B cell (primary cell): ENCODE measurements at regions not wholly inside any gene's neighbourhood (a gene's known extent, or its start where the extent isn't known, plus 50 kb on each side); places are given as distances from the start of the nearest gene placed in this dataset.
"Not testable (repeated sequence)": the region's sequence is repeated elsewhere in the genome, so short reads cannot be mapped to it uniquely, and the experiment has no call there.

ENCODE experiments used
- ATAC-seq: fragments of 200-7000 bp; cut with Tn5 transposase; one replicate; pipeline ENCODE4 v1.10.0; 2021; ENCODE audit warnings: low read depth, mild to moderate bottlenecking, moderate number of reproducible peaks, moderate library complexity
- CTCF ChIA-PET: fragments of 350-600 bp; sonication (Branson Sonifier 250); formaldehyde crosslinking; loops from one replicate; lab custom pipeline; 2021; ENCODE audit warnings: antibody characterized with exemption, inconsistent platforms; lab: Charles Lee
- POLR2A ChIA-PET: fragments of 350-600 bp; sonication (Branson Sonifier 250); formaldehyde crosslinking; loops from one replicate; lab custom pipeline; 2021; ENCODE audit warnings: antibody characterized with exemption; lab: Charles Lee
- DNase-seq: peaks from one replicate; pipeline ENCODE4 v3.0.0; 2013
- H2AFZ ChIP-seq: 2 replicates; pipeline ENCODE4 v1.6.1; 2012; ENCODE audit warnings: mild to moderate bottlenecking, low read depth, low read length; ENCODE audit not compliant: insufficient read depth, poor library complexity, severe bottlenecking
- H3K27ac ChIP-seq, 2 donors: 1 replicate in 1 of 2; 2 replicates in 1 of 2; pipeline ENCODE4 v1.5.1; 2012 to 2013; ENCODE audit warnings: low read length in 2 of 2, mild to moderate bottlenecking in 2 of 2, moderate library complexity in 1 of 2
- H3K27me3 ChIP-seq, 4 experiments: fragments of 200-600 bp in 1 of 4; sonication (generic) in 1 of 4; replicated peaks in 1 of 4; 1 replicate in 2 of 4; 2 replicates in 2 of 4; pipeline versions ENCODE4 v1.6.1 to v1.7.0; 2013 to 2016; ENCODE audit warnings: low read length in 3 of 4, mild to moderate bottlenecking in 2 of 4, mixed read lengths in 1 of 4, moderate library complexity in 1 of 4; ENCODE audit not compliant: insufficient read depth in 4 of 4, control insufficient read depth in 3 of 4; ENCODE audit errors: control extremely low read depth in 1 of 4
- H3K36me3 ChIP-seq, 2 experiments: replicated peaks in 1 of 2; 1 replicate in 1 of 2; 2 replicates in 1 of 2; pipeline versions ENCODE4 v1.6.1 to v1.7.1; 2013; ENCODE audit warnings: low read length in 1 of 2; ENCODE audit not compliant: insufficient read depth in 2 of 2, control insufficient read depth in 1 of 2; ENCODE audit errors: control extremely low read depth in 1 of 2, extremely low read depth in 1 of 2
- H3K4me1 ChIP-seq, 2 donors: fragments of 200-600 bp in 1 of 2; sonication (generic) in 1 of 2; 1 replicate in 1 of 2; 2 replicates in 1 of 2; pipeline versions ENCODE4 v1.5.1 to v1.6.1; 2013 to 2017; ENCODE audit warnings: low read length in 2 of 2; ENCODE audit not compliant: control insufficient read depth in 2 of 2, insufficient read depth in 2 of 2
- H3K4me2 ChIP-seq: replicated peaks from 2 replicates; pipeline ENCODE3; 2012; ENCODE audit warnings: mild to moderate bottlenecking, low read depth, low read length; ENCODE audit not compliant: poor library complexity, severe bottlenecking
- H3K4me3 ChIP-seq, 5 experiments: fragments of 200-600 bp in 1 of 5; sonication (generic) in 1 of 5; 1 replicate in 3 of 5; 2 replicates in 2 of 5; pipeline versions ENCODE4 v1.5.1 to v1.7.0; 2011 to 2016; ENCODE audit warnings: low read length in 4 of 5, mild to moderate bottlenecking in 4 of 5, low read depth in 2 of 5, control low read depth in 1 of 5, moderate library complexity in 1 of 5; ENCODE audit not compliant: insufficient read depth in 1 of 5; ENCODE audit errors: control extremely low read depth in 1 of 5, extremely low read depth in 1 of 5
- H3K79me2 ChIP-seq: fragments of 200-600 bp; sonication (generic); one replicate; pipeline ENCODE4 v1.6.0; 2016; ENCODE audit warnings: low read length; ENCODE audit not compliant: control insufficient read depth, insufficient read depth
- H3K9ac ChIP-seq: fragments of 200-600 bp; sonication (generic); 2 replicates; pipeline ENCODE4 v1.6.1; 2017; ENCODE audit warnings: mild to moderate bottlenecking, low read length, moderate library complexity
- H3K9me3 ChIP-seq, 3 donors: one replicate each; pipeline versions ENCODE4 v1.6.1 to v1.7.1; 2013; ENCODE audit warnings: low read length in 2 of 3; ENCODE audit not compliant: control insufficient read depth in 2 of 3, insufficient read depth in 1 of 3; ENCODE audit errors: control extremely low read depth in 1 of 3
- H4K20me1 ChIP-seq: 2 replicates; pipeline ENCODE4 v1.6.0; 2012; ENCODE audit warnings: mild to moderate bottlenecking, low read length; ENCODE audit not compliant: insufficient read depth, control insufficient read depth, poor library complexity, severe bottlenecking
- H3K27ac Mint-ChIP-seq: one replicate; pipeline ENCODE4 v1.8.0; 2021; ENCODE audit warnings: mixed read lengths
- H3K27me3 Mint-ChIP-seq: one replicate; pipeline ENCODE4 v1.8.0; 2021; ENCODE audit warnings: mixed read lengths
- H3K4me1 Mint-ChIP-seq: one replicate; pipeline ENCODE4 v1.8.0; 2021; ENCODE audit warnings: mixed read lengths
- H3K4me3 Mint-ChIP-seq: one replicate; pipeline ENCODE4 v1.8.0; 2021; ENCODE audit warnings: mixed read lengths
- H3K9me3 Mint-ChIP-seq: one replicate; pipeline ENCODE4 v1.8.0; 2022; ENCODE audit warnings: mixed read lengths; ENCODE audit not compliant: insufficient read depth
- EZH2 ChIP-seq: IDR thresholded peaks from 2 replicates; pipeline ENCODE4 v1.6.1; 2012; ENCODE audit warnings: borderline replicate concordance, low read depth, mild to moderate bottlenecking, moderate library complexity, low read length; ENCODE audit not compliant: insufficient read depth, poor library complexity, severe bottlenecking
- WGBS: methylation state at CpG from one replicate; pipeline ENCODE4 v1.1.5; 2013; ENCODE audit warnings: missing lambda C conversion rate; ENCODE audit not compliant: insufficient coverage; 5-methylcytosine and 5-hydroxymethylcytosine counted together
- intact Hi-C: fragments of 100-400 bp; cut with micrococcal nuclease; formaldehyde crosslinking; loops from one replicate; pipeline ENCODE4 v1.10.0; 2022
- TF ChIP-seq, protein P1 (sequence below): fragments of 200-600 bp; IDR thresholded peaks from one replicate; pipeline ENCODE4 v1.8.0; 2022; ENCODE audit warnings: antibody characterized with exemption, mild to moderate bottlenecking

DNA sequence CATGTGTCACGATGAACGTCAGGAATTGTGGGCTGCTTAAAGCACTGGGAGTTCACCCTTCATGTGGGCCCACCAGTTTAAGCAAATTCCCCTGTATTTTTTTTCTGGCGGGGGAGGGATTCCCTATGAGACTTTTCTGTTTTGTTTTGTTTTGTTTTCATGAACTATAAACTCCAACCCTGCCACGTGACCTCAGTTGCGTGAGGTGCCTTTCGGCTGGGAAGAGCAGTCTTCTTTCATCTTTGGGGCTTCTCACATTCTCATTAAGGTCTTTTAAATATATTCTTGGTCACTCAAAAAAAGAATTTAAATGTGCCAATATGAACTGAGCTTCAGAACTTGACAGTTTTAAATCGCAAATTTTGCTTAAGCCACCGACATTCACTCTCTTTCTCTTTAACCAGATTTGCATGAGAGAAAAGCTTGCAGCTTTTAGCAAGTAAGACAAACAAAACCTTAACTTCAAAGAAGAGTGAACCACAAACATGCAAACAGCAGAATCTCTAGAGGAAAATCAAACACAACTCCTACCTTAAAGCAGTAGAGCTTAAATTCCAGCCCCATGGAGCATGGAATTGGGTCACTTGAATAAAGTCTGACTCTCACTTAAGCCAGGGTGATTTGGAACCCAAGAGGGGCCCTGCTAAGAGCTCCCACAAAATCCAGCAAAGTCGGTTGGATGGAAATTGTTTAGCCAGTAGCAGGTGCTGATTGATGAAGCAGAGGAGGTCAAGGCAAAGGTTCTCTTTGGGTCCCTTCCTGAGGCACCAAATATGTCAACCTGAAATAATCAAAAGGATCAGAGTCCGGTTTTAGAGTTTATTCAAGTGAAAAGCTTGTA is 699.8 kb upstream of the GBE1 start:
- no peak overlapping the region for H3K4me3 ChIP-seq
- TF ChIP-seq, protein P1, sequence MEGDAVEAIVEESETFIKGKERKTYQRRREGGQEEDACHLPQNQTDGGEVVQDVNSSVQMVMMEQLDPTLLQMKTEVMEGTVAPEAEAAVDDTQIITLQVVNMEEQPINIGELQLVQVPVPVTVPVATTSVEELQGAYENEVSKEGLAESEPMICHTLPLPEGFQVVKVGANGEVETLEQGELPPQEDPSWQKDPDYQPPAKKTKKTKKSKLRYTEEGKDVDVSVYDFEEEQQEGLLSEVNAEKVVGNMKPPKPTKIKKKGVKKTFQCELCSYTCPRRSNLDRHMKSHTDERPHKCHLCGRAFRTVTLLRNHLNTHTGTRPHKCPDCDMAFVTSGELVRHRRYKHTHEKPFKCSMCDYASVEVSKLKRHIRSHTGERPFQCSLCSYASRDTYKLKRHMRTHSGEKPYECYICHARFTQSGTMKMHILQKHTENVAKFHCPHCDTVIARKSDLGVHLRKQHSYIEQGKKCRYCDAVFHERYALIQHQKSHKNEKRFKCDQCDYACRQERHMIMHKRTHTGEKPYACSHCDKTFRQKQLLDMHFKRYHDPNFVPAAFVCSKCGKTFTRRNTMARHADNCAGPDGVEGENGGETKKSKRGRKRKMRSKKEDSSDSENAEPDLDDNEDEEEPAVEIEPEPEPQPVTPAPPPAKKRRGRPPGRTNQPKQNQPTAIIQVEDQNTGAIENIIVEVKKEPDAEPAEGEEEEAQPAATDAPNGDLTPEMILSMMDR = no peak
- TF ChIP-seq EZH2 = no peak
- H3K4me3 Mint-ChIP-seq = no peak overlapping the region
- no peaks in the 10 kb centered on the region for H3K36me3 ChIP-seq
- no peak overlapping the region for H3K4me2 ChIP-seq
- ATAC-seq = no peak
- ChIA-PET CTCF (no interaction called here), POLR2A (no interaction called here)
- H3K27ac Mint-ChIP-seq = no peak overlapping the region
- no peaks in the 10 kb centered on the region for H4K20me1 ChIP-seq
- DNase-seq = no peak
- no peak overlapping the region for H2AFZ ChIP-seq
- H3K27me3 Mint-ChIP-seq = no peaks in the 10 kb centered on the region
- H3K9ac ChIP-seq = no peak overlapping the region
- H3K4me1 Mint-ChIP-seq = no peaks in the 10 kb centered on the region
- H3K79me2 ChIP-seq = no peaks in the 10 kb centered on the region
- H3K27ac ChIP-seq = no peak overlapping the region
- no peaks in the 10 kb centered on the region for H3K27me3 ChIP-seq
- H3K9me3 Mint-ChIP-seq = no peaks in the 10 kb centered on the region
- 85% methylated on average over 4 of the region's 10 CpGs for WGBS
- no peaks in the 10 kb centered on the region for H3K9me3 ChIP-seq
- H3K4me1 ChIP-seq = no peaks in the 10 kb centered on the region
- intact Hi-C loops = no loop called here

GRCh38 chr3:82448320-82448719 is 686.9 kb upstream of the GBE1 start:
- ChIA-PET CTCF (no interaction called here), POLR2A (no interaction called here)
- Histone ChIP-seq H3K4me1 (no peaks in the 10 kb centered on the region), H3K4me2 (no peak overlapping the region), H3K9me3 (peaks cover 0 to 12% (median 2%) of the 10 kb centered on the region in 3 donors), H3K4me3 (no peak overlapping the region), H3K36me3 (no peaks in the 10 kb centered on the region), H3K79me2 (no peaks in the 10 kb centered on the region), H3K27ac (no peak overlapping the region), H3K27me3 (no peaks in the 10 kb centered on the region), H3K9ac (no peak overlapping the region), H4K20me1 (no peaks in the 10 kb centered on the region), H2AFZ (no peak overlapping the region)
- Mint-ChIP-seq H3K27me3 (no peaks in the 10 kb centered on the region), H3K27ac (no peak overlapping the region), H3K4me3 (no peak overlapping the region), H3K4me1 (no peaks in the 10 kb centered on the region), H3K9me3 (peaks cover 6% of the 10 kb centered on the region)
- ATAC-seq (no peak), DNase-seq (no peak)
- no peak for TF ChIP-seq EZH2
- TF ChIP-seq, protein P1 = no peak
- 57% methylated on average over 1 of the region's 2 CpGs for WGBS
- intact Hi-C loops = no loop called here

DNA sequence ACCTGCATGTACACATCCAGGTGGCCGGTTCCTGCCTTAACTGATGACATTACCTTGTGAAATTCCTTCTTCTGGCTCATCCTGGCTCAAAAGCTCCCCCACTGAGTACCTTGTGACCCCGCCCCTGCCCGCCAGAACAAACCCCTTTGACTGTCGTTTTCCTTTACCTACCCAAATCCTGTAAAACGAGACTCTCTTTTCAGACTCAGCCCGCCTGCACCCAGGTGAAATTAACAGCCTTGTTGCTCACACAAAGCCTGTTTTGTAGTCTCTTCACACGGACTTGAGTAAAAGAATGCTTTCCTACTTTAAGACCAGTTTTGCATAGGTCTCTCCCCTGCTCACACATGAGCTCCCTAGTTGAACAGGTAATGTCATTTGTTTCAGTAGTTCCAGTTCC is 667.4 kb upstream of the GBE1 start:
- POLR2A ChIA-PET, H3K4me3 Mint-ChIP-seq, H3K9me3 ChIP-seq, H3K27me3 Mint-ChIP-seq, H2AFZ ChIP-seq, H3K9me3 Mint-ChIP-seq, H3K27ac ChIP-seq, H3K4me3 ChIP-seq, H3K9ac ChIP-seq, H3K27ac Mint-ChIP-seq, CTCF ChIA-PET, H3K4me2 ChIP-seq, H3K27me3 ChIP-seq, H3K4me1 ChIP-seq, H3K4me1 Mint-ChIP-seq, intact Hi-C loops, H4K20me1 ChIP-seq, DNase-seq, H3K79me2 ChIP-seq, ATAC-seq, H3K36me3 ChIP-seq: not testable (repeated sequence)
- 32% methylated on average over 6 of the region's 7 CpGs for WGBS
